Cardiac muscle cell (in vitro differentiated cells and primary cell): ENCODE measurements at regions not wholly inside any gene's neighbourhood (a gene's known extent, or its start where the extent isn't known, plus 50 kb on each side); places are given as distances from the start of the nearest gene placed in this dataset.
"Not testable (repeated sequence)": the region's sequence is repeated elsewhere in the genome, so short reads cannot be mapped to it uniquely, and the experiment has no call there.

ENCODE experiments used
- DNase-seq, 2 donors: peaks; one replicate each; pipeline versions ENCODE4 v3.0.0 to v3.0.0-alpha.2; 2010 to 2017; ENCODE audit warnings: low read depth in 1 of 2, low spot score in 1 of 2
- H3K27ac ChIP-seq: fragments of 200-600 bp; sonication (generic); 2 replicates; pipeline ENCODE4 v1.5.1; 2016
- H3K27me3 ChIP-seq: fragments of 200-600 bp; sonication (generic); 2 replicates; pipeline ENCODE4 v1.6.0; 2016; ENCODE audit warnings: control low read depth
- H3K36me3 ChIP-seq: fragments of 200-600 bp; sonication (generic); 2 replicates; pipeline ENCODE4 v1.5.1; 2016; ENCODE audit warnings: control low read depth
- H3K4me1 ChIP-seq: fragments of 200-600 bp; sonication (generic); 2 replicates; pipeline ENCODE4 v1.8.1; 2017; ENCODE audit warnings: low read depth, mild to moderate bottlenecking, mixed run types
- H3K4me3 ChIP-seq: fragments of 200-600 bp; sonication (generic); 2 replicates; pipeline ENCODE4 v1.5.1; 2016; ENCODE audit warnings: mild to moderate bottlenecking
- H3K9me3 ChIP-seq: fragments of 200-600 bp; sonication (generic); 2 replicates; pipeline ENCODE4 v1.5.1; 2017; ENCODE audit warnings: low read depth, mild to moderate bottlenecking, control low read depth
- CTCF ChIP-seq: IDR thresholded peaks from 2 replicates; pipeline ENCODE4 v1.5.1; 2012; ENCODE audit warnings: low read depth, mild to moderate bottlenecking, low read length

GRCh38 chr14:34381304-34381703 is 80.7 kb downstream of the SPTSSA start:
- H3K36me3 ChIP-seq, H3K27ac ChIP-seq, H3K4me1 ChIP-seq: not testable (repeated sequence)

DNA sequence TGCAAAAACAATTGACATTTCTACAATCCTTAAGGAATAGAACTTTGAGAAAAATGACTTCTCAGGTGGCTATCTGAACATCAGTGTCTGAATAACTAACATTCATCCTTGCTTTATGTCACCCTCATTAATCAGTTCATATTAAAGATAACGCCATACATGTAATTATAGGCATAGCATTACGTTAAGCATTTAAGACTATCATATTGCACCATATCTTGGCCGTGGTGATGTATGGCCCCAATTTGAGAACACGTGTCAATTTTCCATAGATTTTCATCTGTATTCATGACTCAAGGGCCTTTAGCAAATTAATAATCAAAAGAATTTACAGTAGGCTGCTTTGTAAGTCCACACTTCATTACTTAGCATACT is 81.6 kb downstream of the SPTSSA start:
- DNase-seq, result no peak
- no peaks in the 10 kb centered on the region for H3K9me3 ChIP-seq
- H3K27ac ChIP-seq, result no peak overlapping the region
- H3K4me1 ChIP-seq, result no peaks in the 10 kb centered on the region
- no peak for TF ChIP-seq CTCF
- no peaks in the 10 kb centered on the region for H3K36me3 ChIP-seq
- H3K4me3 ChIP-seq, result no peak overlapping the region
- H3K27me3 ChIP-seq, result no peaks in the 10 kb centered on the region

More at GRCh38 chr14:34381304-34381703, 80.7 kb downstream of the SPTSSA start:
- DNase-seq, H3K27me3 ChIP-seq, H3K9me3 ChIP-seq, H3K4me3 ChIP-seq: not testable (repeated sequence)

GRCh38 chr14:34379816-34380470 is 82.1 kb downstream of the SPTSSA start:
- Histone ChIP-seq H3K27ac (no peak overlapping the region), H3K36me3 (no peaks in the 10 kb centered on the region), H3K4me1 (no peaks in the 10 kb centered on the region), H3K27me3 (no peaks in the 10 kb centered on the region), H3K4me3 (no peak overlapping the region), H3K9me3 (no peaks in the 10 kb centered on the region)
- DNase-seq, result no peak
- no peak for TF ChIP-seq CTCF

GRCh38 chr14:34376649-34377267 is 85.3 kb downstream of the SPTSSA start:
- TF ChIP-seq CTCF, result no peak
- H3K4me1 ChIP-seq, result no peaks in the 10 kb centered on the region

GRCh38 chr14:34374998-34375740 is 86.9 kb downstream of the SPTSSA start:
- Histone ChIP-seq H3K27me3 (no peaks in the 10 kb centered on the region), H3K36me3 (no peaks in the 10 kb centered on the region), H3K4me1 (no peaks in the 10 kb centered on the region), H3K4me3 (no peak overlapping the region), H3K27ac (no peak overlapping the region), H3K9me3 (no peaks in the 10 kb centered on the region)
- DNase-seq, result no peak
- TF ChIP-seq CTCF, result no peak

More at GRCh38 chr14:34376649-34377267, 85.3 kb downstream of the SPTSSA start:
- no peak for DNase-seq
- H3K27me3 ChIP-seq, result no peaks in the 10 kb centered on the region
- H3K4me3 ChIP-seq, result no peak overlapping the region
- no peaks in the 10 kb centered on the region for H3K9me3 ChIP-seq
- H3K27ac ChIP-seq, result no peak overlapping the region
- H3K36me3 ChIP-seq, result no peaks in the 10 kb centered on the region

- Histone ChIP-seq H3K9me3 (no peaks in the 10 kb centered on the region), H3K4me1 (peaks cover 8% of the 10 kb centered on the region), H3K27ac (no peak overlapping the region), H3K27me3 (no peaks in the 10 kb centered on the region), H3K4me3 (no peak overlapping the region), H3K36me3 (no peaks in the 10 kb centered on the region)
- TF ChIP-seq CTCF, result no peak
- DNase-seq, result no peak
Measured at GRCh38 chr14:34373191-34373590, 88.8 kb downstream of the SPTSSA start.
